Esophagus squamous epithelium (tissue), 4 donors: ENCODE measurements at regions not wholly inside any gene's neighbourhood (a gene's known extent, or its start where the extent isn't known, plus 50 kb on each side); places are given as distances from the start of the nearest gene placed in this dataset.

Experiments used
- POLR2A ChIP-seq, 4 donors: fragments of 450-650 bp; IDR thresholded peaks; one replicate each; pipeline ENCODE4 v1.6.1; 2017; ENCODE audit warnings: antibody characterized with exemption in 4 of 4, mild to moderate bottlenecking in 4 of 4, moderate library complexity in 3 of 4
- TF ChIP-seq, protein P1 (sequence below), 6 experiments: fragments of 450-650 bp in 4 of 6; fragments of 200-600 bp in 2 of 6; sonication (generic) in 2 of 6; IDR thresholded peaks; one replicate each; pipeline ENCODE4 v1.5.1; 2016 to 2019; ENCODE audit warnings: antibody characterized with exemption in 6 of 6, mild to moderate bottlenecking in 4 of 6, moderate library complexity in 4 of 6

DNA sequence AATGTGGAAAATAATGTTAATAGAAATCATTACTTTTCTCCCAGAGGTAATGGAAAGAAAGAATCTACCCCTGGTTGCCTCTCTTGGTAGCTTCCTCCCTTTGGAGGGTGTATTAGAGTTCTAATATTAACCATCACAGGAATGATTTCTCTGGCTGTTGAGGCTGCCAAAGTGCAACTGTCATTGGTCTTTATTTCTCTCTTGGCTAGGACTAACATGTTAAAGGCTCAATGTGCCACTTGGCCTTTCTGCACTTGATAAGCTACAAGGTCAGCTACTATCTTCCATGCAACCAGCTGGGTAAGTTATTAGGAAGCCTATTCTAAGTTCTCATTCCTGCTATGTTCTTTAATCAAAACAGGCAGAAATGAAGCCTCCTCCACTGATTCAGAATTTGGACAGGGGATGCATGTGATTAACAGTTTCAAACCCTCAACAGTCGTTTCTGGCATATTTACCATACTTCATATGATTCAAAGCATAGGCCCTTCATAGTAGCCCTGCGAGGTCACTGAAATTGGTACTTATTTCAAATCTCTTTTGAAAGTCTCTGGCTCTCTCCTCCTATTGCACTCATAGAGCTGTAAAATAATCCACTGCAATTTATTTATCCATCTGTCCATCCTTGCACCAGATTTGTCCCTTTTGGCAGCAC is 645.0 kb downstream of the SORCS1 start:
- TF ChIP-seq, protein P1, sequence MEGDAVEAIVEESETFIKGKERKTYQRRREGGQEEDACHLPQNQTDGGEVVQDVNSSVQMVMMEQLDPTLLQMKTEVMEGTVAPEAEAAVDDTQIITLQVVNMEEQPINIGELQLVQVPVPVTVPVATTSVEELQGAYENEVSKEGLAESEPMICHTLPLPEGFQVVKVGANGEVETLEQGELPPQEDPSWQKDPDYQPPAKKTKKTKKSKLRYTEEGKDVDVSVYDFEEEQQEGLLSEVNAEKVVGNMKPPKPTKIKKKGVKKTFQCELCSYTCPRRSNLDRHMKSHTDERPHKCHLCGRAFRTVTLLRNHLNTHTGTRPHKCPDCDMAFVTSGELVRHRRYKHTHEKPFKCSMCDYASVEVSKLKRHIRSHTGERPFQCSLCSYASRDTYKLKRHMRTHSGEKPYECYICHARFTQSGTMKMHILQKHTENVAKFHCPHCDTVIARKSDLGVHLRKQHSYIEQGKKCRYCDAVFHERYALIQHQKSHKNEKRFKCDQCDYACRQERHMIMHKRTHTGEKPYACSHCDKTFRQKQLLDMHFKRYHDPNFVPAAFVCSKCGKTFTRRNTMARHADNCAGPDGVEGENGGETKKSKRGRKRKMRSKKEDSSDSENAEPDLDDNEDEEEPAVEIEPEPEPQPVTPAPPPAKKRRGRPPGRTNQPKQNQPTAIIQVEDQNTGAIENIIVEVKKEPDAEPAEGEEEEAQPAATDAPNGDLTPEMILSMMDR (IDR thresholded peaks at IDR 0.05) = no peak
- no peak for TF ChIP-seq POLR2A (IDR thresholded peaks at IDR 0.05)
